Endothelial cell of hepatic sinusoid (primary cell): ENCODE measurements at regions not wholly inside any gene's neighbourhood (a gene's known extent, or its start where the extent isn't known, plus 50 kb on each side); places are given as distances from the start of the nearest gene placed in this dataset.
"Not testable (repeated sequence)": the region's sequence is repeated elsewhere in the genome, so short reads cannot be mapped to it uniquely, and the experiment has no call there.

Experiments
- in situ Hi-C: cut with HindIII; loops from 2 replicates; pipeline ENCODE4 v1.10.0; 2017; ENCODE audit warnings: low sequenced_read_pairs

DNA sequence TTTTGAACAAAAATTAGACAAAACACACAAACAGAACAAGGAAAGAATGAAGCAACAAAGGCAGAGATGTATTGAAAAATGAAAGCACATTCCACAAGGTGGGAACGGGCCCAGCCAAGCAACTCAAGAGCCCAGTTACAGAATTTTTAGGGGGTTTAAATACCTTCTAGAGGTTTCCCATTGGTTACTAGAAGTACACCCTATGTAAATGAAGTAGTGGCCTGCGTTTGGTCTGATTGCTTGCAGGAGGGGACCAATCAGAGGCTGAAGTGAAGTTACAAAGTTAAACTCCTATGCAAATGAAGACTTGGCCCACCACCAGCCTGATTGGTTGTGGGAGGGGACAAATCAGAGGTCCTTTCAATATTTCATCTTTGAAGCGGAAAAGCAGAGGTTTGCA is 593.7 kb upstream of the MMS22L start:
- in situ Hi-C loops: no loop called here

DNA sequence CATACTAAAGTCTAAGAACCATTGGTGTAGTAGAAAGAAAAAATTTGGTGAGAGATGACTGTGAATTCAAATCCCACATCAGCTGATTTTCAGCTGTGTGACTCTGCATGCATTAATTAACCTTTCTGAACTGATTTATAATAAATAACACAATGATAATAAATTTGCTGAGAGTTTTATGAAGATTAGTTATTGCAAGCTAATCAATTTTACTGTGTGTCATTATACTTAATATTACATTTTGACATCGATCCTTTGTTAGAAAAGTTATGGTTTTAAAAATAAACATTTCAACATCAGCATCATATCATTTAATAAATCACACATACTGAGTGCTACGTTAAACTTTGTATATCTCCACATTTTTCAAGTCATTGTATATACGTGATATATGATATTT is 599.7 kb upstream of the MMS22L start:
- in situ Hi-C loops: no loop called here

DNA sequence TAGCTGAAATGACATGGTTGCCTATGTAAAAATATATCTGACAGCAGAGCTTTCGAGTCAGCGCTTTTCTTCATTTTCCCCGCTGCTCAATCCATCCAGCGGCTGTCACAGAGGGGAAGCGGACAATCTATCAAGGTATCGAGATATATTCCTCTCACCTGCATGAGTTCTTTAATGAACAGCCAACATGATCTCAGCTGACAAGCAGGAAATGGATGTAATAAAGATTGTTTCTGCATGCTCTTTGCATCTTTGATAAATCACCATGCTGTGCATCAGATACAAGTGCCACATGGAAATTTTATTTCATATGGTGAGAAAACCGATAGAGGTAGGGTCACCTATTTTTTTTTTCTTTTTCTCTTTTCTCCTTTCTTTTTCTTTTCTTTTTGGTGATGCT is 602.3 kb upstream of the MMS22L start:
- in situ Hi-C loops: no loop called here

DNA sequence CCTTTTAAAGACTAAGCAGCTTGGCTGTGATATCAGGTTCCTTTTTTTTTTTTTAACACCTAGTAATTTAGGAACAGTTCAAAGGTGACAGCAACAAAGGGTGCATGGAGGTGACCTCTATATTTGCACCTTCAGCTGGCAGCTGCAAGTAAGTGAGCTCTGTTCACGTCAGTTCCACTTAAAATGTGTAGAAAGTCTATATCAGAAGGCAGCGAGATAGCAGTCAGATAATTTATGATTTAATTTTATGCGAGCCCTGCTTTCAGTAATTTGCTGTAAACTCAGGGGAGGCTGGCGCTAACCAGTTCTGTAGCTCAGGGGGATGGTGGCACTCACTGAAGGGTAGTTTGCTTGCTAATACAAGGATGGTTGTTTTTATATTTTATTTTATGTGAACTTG is 602.8 kb upstream of the MMS22L start:
- in situ Hi-C loops: no loop called here

DNA sequence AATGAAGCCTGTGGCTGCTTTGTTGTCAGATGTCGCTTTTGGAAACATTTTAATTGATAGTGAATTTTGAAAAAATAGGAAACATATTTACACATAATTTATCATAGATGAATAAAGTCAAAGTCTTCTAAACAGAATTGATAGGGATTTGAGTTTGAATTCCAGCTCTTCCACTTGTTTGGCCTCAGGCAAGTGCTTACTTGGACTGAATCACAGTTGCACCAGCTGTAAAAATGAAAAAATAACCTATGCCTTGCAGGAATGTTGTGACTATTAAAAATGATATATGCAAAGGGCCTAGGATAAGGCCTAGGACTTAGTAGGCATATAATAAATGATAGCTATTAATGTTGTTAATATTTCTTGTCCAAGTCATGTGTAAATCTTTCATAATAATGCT is 618.5 kb upstream of the MMS22L start:
- in situ Hi-C loops: no loop called here

DNA sequence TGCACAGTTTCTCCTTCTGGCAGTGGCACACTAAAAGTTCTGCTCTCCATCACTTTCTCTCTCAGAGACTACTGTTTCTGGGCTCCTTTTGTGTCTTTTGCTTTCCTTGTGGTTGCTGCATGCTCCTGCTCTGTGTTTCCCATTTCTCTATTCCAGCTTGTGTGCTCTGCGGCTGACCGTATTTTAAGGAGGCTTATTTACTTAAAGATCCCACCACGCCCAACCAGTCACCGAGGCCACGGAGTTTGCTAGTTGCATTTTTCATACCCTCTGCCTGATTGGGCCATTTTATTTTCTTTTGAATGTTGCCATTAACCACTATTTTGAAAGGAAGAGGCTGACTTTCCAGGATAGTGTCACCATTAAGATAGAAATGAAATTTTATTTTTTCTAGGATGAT is 626.4 kb upstream of the MMS22L start:
- in situ Hi-C loops: no loop called here

DNA sequence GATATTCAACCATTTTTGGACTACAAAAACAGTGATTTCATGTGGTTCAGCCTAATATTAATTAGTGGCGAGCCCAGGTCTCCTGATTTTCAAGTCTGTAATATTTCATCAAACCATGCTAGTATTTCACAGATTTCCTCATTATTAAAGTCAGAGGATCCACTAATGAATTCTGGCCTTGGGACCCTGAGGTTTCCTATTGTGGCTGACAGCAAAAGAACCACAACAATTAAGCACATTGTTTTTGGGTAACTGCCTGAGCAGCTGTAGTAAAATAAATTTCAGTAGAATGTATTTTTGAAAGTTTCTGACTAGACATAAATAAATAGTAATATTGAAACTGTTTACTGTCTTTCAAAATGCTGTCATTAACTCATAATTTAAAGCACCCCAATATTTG is 630.7 kb upstream of the MMS22L start:
- in situ Hi-C loops: no loop called here

DNA sequence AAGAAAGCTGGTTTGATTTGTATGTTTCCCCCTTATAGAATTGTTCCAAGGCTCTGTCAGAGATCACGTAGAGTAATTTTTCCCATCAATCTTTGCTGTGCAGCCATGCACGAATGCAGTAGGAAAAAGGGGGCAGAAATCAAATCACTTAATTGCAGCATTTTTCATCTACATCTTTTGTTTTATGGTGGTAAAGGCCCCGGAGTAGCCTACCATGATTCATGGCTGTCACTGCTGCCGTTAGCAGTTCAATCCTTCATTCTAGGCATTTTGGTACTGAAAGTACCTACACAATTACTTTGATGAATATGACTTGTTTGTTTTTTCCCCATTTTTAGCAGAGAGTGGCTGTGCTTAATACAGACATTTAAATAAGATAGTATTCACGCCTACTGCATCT is 631.9 kb upstream of the MMS22L start:
- in situ Hi-C loops: no loop called here

DNA sequence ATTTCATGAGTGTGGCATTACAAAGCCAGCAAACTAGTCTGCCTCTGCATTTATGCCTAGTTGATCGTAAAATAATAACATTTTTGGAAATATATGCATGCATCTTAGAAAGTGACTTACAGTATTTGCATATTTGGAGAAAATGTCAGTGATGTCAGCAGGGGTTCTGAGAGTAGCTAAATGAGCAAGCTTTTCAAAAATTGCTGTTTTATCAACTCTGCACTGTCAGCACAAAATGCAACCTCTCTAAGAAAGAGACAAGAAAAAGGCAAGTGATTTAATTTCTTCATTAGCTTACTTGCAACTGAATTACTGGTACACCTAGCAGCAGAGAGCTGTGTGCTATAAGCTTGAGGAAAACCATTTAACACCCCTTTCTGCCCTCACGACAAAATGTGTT is 632.5 kb upstream of the MMS22L start:
- in situ Hi-C loops: no loop called here

DNA sequence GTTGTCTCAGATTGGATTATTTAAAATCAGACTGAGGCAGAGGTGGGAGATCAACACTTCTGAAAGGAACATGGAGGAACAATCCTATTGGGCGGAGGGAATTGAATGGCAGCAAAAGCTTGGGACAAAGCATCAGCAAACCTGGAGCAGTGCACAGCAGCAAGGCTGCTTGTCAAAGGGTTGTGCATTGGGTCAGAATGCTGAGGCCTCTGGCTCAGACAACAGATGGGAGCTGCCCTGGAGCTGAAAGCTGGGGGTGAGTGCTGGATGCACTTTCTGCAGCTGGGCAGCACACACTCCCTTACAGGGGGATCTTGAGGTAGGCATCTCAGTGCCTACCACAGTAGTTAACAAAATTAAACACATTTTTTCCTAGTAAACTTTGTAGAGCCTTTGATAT is 634.4 kb upstream of the MMS22L start:
- in situ Hi-C loops: no loop called here

DNA sequence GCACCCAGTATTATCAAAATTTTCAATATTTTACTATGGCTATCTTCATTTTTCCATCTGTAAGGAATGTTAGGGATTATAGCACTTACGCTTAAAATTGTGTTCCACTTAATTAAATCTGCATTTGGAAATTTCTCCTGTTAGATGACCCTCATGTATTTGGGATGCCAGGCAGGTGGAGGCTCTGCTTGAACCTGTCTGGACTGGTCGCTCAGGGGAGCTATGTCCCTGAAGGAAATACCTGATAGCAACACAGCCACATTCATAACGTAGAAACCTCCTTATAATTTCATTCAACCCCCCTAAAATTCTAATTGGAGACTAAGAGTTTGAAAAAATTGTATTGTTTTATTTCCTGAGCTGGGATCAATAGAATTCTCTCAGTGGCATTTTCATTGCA is 636.0 kb upstream of the MMS22L start:
- in situ Hi-C loops: no loop called here

DNA sequence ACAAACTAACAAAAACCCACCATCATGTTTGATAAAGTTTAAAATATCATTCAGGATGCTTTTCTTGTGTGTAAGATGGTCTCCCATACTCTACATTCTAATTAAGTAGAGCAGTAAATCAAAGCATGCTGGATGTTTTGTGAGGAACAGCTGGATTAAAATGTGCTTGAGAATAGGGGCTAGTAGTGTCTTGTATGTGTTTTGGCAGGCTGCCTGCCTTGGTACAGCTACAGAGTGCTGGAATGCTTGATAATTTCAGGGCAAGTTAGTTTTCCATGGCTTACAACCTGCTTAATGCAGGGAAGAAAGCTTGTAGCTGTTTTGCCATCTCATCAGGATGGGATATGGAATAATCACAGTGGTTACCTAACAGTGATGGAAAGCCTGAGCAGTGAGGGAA is 636.6 kb upstream of the MMS22L start:
- in situ Hi-C loops: no loop called here

DNA sequence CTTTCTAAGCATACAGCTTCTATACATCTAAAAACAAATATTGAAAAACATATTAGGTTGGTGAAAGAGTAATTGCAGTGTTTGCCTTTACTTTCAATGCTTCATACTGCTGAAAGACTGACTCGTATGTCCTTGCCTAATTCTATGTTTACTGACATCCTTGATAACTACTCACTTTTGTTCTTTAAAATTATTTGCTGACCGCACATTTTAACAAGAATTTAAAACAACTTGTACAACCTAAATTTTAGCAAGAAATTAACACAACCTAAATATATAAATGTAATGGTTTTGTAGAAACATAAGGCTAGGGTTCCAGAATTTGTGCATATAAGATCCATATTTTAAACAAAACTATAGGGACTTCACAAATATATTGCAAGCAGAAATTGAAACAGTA is 640.2 kb upstream of the MMS22L start:
- in situ Hi-C loops: no loop called here

DNA sequence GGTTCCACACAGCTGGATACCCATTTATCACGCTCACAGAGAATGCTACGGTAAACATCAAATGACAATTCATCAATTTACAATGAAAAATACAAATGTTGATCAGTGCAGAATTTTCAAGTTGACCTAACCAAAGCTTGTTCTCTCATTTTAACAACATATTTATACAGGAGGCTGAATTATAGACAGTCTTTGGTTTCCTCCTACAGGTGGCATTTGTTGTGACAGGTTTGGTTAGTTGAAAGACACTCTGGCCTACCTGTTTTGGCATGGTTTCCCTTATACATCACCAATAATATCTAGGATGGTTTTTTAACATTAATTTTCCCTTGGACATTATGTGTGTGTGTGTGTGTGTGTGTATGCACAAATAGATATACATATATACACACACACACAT is 642.5 kb upstream of the MMS22L start:
- in situ Hi-C loops: no loop called here

DNA sequence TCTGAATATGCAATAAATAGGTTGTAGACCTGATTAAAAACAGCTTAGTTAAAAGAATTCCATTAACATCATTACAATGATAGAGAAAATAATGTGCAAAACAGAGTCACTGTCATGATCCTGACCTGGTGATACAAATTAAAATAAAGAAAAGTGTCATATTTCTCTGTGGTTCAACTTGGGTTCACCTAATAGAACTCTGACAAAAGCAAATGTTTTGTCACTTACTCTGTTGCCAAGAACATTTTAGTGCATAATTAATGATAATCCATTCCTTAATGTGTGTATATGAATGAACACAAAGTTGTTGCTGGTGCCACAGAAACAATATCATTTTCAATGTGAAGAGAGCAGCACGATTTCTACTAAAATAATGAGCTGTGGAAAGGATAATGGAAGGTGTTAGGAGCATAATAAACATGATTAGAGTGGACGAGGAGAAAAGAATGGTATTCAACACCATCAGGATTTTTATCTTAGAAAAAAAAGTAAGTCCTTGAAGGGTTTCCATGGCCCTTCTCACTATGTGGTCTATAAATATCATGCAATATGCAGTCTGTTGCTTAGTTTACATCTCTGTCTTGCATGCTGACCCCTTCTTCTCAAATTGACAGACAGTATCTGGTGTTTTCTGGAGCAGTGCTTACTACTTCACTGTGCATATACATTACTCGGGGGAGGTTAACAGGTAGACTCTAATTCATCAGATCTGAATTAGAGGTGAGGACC is 656.6 kb upstream of the MMS22L start:
- in situ Hi-C loops: no loop called here

DNA sequence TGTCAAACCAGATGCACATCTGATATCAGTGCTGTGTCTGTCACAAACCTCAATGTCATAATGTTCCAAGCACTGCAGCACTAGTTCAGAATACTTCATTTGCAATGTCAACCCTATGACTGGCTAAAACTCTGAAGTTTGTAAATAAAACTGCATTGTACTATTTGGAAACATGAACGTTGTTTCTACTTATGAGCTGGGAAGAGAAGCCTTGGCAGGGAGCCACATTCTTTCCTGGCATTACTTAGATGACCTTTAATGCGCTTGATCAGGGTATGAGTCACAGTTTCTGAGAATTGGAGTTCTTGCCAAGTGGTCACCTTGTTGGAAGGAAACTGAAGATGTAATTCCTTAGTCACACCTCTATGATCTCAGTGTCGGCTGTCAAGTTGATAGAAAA is 664.8 kb upstream of the MMS22L start:
- in situ Hi-C loops: no loop called here

DNA sequence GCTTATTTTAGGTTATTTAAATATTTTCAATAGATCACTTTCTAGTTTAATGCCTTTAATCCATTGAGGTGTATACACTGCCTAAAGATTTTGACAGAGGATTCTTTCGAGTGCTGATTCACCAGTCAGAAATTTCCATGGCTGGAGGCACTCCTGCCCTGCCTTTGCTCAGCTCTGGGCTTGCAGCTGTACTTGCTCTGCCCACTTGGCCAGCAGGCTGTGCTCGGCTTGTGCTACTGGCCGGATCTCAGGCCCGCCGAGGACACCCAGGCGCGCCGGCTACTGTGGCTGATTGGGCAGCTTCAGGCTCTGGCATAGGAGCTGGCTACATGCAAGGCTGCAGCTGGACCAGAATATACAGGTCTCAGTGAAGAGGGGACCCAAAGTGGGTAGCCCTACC is 675.1 kb upstream of the MMS22L start:
- in situ Hi-C loops: no loop called here

DNA sequence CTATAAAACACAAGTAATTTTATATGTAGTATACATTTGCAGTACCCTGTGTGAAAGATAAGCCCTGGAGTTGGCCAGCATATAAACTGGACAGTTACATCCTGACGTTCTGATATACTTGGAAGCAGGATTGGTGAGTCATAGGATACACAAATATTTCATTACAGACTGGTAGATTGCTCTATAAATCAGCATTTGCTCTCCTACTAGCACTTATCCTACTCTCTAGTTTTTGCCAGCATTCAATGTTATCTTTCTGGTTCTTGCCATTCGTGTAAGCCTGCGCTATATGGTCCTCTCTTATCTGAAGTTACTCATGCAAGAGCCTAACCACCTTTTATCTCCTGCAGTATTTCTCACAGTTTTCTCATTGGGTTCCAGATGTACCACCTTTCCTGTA is 680.2 kb upstream of the MMS22L start:
- in situ Hi-C loops: no loop called here

DNA sequence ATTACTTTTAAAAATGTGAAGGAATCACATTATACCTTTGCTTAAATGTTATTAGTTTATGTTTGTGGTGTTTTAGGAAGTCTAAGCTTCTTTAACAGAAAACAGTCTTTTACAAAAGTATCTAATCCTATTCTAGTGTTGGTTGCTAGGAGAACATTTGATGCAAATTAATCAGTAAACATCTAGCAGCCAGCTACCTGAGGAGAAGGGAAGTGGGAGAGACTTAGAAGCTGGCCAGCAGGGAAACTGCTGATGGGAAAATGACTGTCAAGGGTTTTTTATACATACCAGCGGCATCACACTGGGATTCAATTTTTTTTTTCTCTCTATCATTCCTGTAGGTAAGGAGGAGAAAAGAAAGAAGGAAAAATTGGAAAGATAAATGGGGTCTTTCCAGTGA is 686.0 kb upstream of the MMS22L start:
- in situ Hi-C loops: no loop called here

DNA sequence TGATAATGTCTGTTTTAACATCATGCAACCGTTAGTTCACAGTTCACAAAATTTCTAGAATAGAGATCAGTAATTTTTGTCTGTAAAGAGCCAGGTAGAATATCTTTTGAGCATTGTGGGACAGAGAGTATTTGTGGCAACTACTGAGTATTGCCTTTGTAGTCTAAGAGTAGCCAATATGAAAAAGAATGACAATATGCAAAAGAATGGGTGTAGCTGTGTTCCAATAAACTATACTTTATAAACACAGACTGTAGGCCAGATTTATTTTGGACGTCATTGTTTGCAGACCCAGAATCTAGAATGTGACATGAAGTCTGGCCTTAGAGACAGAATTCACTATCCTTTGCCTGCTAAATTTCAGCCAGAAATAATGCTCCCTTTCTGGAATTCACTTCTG is 694.1 kb upstream of the MMS22L start:
- in situ Hi-C loops: no loop called here

DNA sequence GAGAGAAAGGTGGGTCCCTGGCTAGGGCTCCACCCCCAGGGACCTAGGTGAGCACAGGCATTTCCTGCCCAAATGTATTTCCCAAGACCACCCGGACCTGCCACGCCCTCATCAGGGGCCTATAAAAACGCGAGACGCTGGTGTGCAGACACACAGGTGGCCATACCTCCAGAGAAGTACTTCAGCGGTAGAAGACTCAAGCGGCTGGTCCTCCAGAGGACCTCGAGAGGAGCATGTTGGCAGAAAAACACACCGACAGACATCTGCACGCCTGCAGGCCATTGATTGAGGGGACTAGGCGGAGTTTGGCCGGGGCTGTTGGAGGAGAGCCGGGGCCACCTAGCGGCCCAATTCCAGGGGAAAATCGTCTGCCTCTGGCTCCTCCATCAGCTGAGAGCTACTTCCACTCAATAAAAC is 695.8 kb upstream of the MMS22L start:
- in situ Hi-C loops: no loop called here

DNA sequence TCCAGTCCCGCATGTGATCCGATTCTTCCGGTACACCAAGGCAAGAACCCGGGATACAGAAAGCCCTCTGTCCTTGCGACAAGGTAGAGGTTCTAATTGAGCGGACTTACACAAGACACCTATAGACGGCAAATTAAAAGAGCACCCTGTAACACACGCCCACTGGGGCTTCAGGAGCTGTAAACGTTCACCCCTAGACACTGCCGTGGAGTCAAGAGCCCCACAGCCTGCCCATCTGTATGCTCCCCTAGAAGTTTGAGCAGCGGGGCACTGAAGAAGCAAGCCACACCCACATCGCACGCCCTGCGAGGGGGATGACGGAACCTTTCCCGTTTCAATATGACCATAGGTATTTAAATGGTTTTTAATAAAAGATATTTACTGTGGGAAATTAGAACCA is 696.3 kb upstream of the MMS22L start:
- in situ Hi-C loops: not testable (repeated sequence)

DNA sequence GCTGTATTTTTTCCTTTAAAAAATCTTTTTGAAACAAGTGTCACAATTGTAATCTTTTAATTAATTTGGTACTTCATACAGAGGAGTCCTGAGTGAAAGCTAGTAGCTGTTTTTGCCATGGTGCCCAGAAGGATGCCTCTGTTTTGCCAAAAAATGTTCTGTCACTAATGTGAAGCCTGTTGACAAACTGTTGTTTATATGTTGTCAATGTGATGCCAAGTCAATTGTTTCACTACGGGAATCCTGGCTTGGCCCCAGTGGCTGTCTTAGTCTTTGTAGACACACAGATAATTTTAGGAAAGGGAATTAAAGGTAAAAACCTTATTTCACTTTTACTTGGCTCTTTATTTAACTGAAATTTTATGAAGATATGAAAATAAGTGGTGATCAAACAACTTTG is 706.4 kb upstream of the MMS22L start:
- in situ Hi-C loops: no loop called here
